ENCODE measurements at regions not wholly inside any gene's neighbourhood (a gene's known extent, or its start where the extent isn't known, plus 50 kb on each side); places are given as distances from the start of the nearest gene placed in this dataset.

DNA sequence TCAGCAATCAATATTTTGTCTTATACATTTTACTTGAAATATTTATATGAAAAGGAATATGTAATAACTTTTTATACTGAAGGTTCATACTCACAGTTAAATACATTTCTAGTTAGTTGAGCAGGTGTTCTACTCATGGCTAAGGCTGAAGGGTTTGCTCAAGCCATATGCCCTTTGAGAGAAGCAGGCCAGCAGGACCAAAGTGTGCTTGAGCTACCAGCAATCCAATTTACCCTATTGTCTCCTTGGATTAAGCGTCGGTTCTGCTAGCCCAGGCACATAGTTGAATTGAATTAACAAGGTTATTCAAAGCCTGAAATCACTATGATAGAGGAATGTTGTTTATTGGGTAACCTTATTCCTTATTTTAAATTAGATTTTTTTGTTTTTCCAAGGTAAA, 151.5 kb upstream of the BACE2 start:
- Histone ChIP-seq H3K36me3 (ENCODE audit: control insufficient read depth, low read depth, low read length) (no peaks in the 10 kb centered on the region), H3K27ac (ENCODE audit: low read length) (no peak overlapping the region), H3K4me3 (ENCODE audit: low read length) (no peak overlapping the region), H3K9ac (ENCODE audit: low read length) (no peak overlapping the region), H3K9me3 (ENCODE audit: control insufficient read depth, low read depth, low read length) (no peaks in the 10 kb centered on the region), H3K4me1 (ENCODE audit: control insufficient read depth, low read depth, low read length) (no peaks in the 10 kb centered on the region), H3K27me3 (ENCODE audit: control insufficient read depth, insufficient read depth, low read length) (no peaks in the 10 kb centered on the region)

DNA sequence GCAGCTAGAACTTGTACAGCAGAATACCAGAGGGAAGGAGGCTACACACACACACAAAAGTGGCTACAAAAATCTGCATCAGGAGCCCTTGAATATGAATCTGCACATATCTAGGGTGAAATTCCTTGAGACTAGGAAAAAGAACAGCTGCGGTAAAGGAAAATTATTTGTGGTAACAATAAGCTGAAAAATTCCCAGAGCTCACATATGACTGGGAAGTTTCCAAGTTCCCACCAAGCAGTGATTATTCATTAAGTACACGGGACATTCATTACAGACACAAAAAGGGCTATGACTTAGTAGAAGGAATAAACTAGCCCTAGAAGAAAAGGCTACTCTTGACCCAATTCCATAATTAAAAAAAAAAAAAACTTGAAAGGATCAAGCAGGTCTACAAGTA, 149.5 kb upstream of the BACE2 start:
- H3K4me3 ChIP-seq (ENCODE audit: low read length), result no peak overlapping the region
- no peaks in the 10 kb centered on the region for H3K36me3 ChIP-seq (ENCODE audit: control insufficient read depth, low read depth, low read length)
- no peaks in the 10 kb centered on the region for H3K4me1 ChIP-seq (ENCODE audit: control insufficient read depth, low read depth, low read length)
- H3K9me3 ChIP-seq (ENCODE audit: control insufficient read depth, low read depth, low read length), result no peaks in the 10 kb centered on the region
- no peaks in the 10 kb centered on the region for H3K27me3 ChIP-seq (ENCODE audit: control insufficient read depth, insufficient read depth, low read length)
- H3K9ac ChIP-seq (ENCODE audit: low read length), result no peak overlapping the region
- no peak overlapping the region for H3K27ac ChIP-seq (ENCODE audit: low read length)

DNA sequence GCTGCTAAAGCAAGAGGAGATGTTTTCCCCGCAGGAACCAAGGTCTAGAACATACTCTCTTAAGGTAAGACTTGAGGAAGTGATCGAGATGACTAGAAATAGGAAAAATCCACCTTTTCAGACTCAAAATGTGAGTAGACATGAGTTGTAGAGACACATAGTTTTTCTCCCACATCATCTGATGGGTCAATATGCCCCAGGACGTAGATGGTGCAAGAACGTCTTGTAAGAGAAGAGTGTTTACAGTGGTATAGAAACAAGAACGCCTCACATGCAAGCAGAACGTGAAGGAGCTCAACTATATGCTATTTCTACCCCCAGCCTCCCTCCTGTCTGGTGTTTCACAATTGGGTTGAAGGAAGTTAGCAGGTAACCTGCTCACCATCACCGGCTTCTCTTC, 144.0 kb upstream of the BACE2 start:
- Histone ChIP-seq H3K9ac (ENCODE audit: low read length) (no peak overlapping the region), H3K9me3 (ENCODE audit: control insufficient read depth, low read depth, low read length) (no peaks in the 10 kb centered on the region), H3K27me3 (ENCODE audit: control insufficient read depth, insufficient read depth, low read length) (no peaks in the 10 kb centered on the region), H3K4me3 (ENCODE audit: low read length) (no peak overlapping the region), H3K27ac (ENCODE audit: low read length) (no peak overlapping the region), H3K4me1 (ENCODE audit: control insufficient read depth, low read depth, low read length) (no peaks in the 10 kb centered on the region), H3K36me3 (ENCODE audit: control insufficient read depth, low read depth, low read length) (no peaks in the 10 kb centered on the region)

GRCh38 chr21:41024341-41024740, 143.6 kb upstream of the BACE2 start:
- Histone ChIP-seq H3K4me1 (ENCODE audit: control insufficient read depth, low read depth, low read length) (no peaks in the 10 kb centered on the region), H3K27ac (ENCODE audit: low read length) (no peak overlapping the region), H3K36me3 (ENCODE audit: control insufficient read depth, low read depth, low read length) (no peaks in the 10 kb centered on the region), H3K9ac (ENCODE audit: low read length) (no peak overlapping the region), H3K4me3 (ENCODE audit: low read length) (no peak overlapping the region), H3K9me3 (ENCODE audit: control insufficient read depth, low read depth, low read length) (no peaks in the 10 kb centered on the region), H3K27me3 (ENCODE audit: control insufficient read depth, insufficient read depth, low read length) (no peaks in the 10 kb centered on the region)

GRCh38 chr21:41024746-41025254, 143.2 kb upstream of the BACE2 start:
- H3K4me1 ChIP-seq (ENCODE audit: control insufficient read depth, low read depth, low read length), result no peaks in the 10 kb centered on the region
- H3K9ac ChIP-seq (ENCODE audit: low read length), result no peak overlapping the region
- H3K27me3 ChIP-seq (ENCODE audit: control insufficient read depth, insufficient read depth, low read length), result no peaks in the 10 kb centered on the region
- H3K4me3 ChIP-seq (ENCODE audit: low read length), result no peak overlapping the region
- no peaks in the 10 kb centered on the region for H3K9me3 ChIP-seq (ENCODE audit: control insufficient read depth, low read depth, low read length)
- H3K27ac ChIP-seq (ENCODE audit: low read length), result no peak overlapping the region
- H3K36me3 ChIP-seq (ENCODE audit: control insufficient read depth, low read depth, low read length), result no peaks in the 10 kb centered on the region

DNA sequence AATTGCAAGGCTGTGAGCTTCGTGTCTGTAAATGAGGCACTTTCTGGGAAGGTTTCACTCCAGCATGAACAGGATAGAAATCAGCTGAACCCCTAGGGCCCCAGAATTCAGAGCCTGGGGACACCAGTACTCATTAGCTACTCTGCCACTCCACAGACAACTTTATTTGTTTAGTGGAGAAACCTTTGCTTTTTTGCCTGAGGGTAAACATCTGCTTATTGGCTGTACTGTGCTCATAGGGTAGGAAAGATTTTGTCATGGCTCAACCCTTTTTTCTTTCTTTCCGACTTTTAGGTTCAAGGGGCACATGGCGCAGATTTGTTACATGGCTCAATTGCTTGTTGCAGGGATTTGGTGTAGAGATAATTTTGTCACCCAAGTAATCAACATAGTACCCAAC, 138.4 kb upstream of the BACE2 start:
- Histone ChIP-seq H3K27me3 (ENCODE audit: control insufficient read depth, insufficient read depth, low read length) (no peaks in the 10 kb centered on the region), H3K27ac (ENCODE audit: low read length) (no peak overlapping the region), H3K9ac (ENCODE audit: low read length) (no peak overlapping the region), H3K4me1 (ENCODE audit: control insufficient read depth, low read depth, low read length) (no peaks in the 10 kb centered on the region), H3K36me3 (ENCODE audit: control insufficient read depth, low read depth, low read length) (no peaks in the 10 kb centered on the region), H3K9me3 (ENCODE audit: control insufficient read depth, low read depth, low read length) (no peaks in the 10 kb centered on the region), H3K4me3 (ENCODE audit: low read length) (no peak overlapping the region)

DNA sequence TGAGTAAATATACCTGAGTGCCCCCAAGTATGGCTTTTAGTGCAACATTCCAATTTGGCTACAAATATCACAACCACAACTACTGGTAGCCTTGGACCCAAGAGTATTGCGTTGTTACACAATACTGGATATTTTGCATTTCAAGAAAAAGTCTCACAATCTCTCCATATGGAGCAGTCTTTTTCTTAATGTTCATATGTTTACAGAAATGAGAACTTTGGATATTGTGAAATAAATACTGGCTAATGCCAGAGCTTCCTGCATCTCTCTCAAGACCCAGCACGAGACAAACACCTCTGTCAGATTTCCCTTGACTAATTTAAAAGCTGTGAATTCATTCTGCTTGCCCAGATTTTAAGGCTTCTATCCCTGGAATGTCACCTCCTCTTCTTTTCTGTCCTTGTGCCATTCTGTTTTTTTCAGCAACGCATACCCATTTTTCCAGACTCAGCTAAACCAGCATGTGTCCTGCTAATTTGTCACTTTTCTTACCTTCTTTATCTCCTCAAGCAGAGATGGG, 136.2 kb upstream of the BACE2 start:
- H3K36me3 ChIP-seq (ENCODE audit: control insufficient read depth, low read depth, low read length), result no peaks in the 10 kb centered on the region
- H3K27me3 ChIP-seq (ENCODE audit: control insufficient read depth, insufficient read depth, low read length), result no peaks in the 10 kb centered on the region
- no peak overlapping the region for H3K4me3 ChIP-seq (ENCODE audit: low read length)
- H3K9ac ChIP-seq (ENCODE audit: low read length), result no peak overlapping the region
- no peak overlapping the region for H3K27ac ChIP-seq (ENCODE audit: low read length)
- H3K4me1 ChIP-seq (ENCODE audit: control insufficient read depth, low read depth, low read length), result no peaks in the 10 kb centered on the region
- no peaks in the 10 kb centered on the region for H3K9me3 ChIP-seq (ENCODE audit: control insufficient read depth, low read depth, low read length)

DNA sequence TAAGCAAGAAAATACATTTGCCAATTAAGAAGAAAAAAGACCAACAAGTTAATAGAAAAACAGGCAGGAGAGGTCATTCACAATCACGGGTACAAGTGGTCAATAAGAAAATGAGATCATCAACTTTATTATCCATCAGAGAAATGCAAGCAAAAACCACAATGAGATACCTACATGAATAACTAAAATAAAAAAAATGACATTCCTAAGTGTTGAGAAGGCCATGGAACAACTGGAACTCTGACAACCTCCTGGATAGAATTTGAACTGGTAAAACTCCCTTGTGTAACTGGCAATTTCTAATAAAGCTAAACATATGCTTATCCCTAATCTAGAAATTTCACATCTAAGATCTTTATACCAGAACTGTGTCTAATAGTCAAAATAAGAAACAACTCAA, 135.4 kb upstream of the BACE2 start:
- no peaks in the 10 kb centered on the region for H3K9me3 ChIP-seq (ENCODE audit: control insufficient read depth, low read depth, low read length)
- no peaks in the 10 kb centered on the region for H3K27me3 ChIP-seq (ENCODE audit: control insufficient read depth, insufficient read depth, low read length)
- no peaks in the 10 kb centered on the region for H3K4me1 ChIP-seq (ENCODE audit: control insufficient read depth, low read depth, low read length)
- H3K27ac ChIP-seq (ENCODE audit: low read length), result no peak overlapping the region
- H3K4me3 ChIP-seq (ENCODE audit: low read length), result no peak overlapping the region
- no peaks in the 10 kb centered on the region for H3K36me3 ChIP-seq (ENCODE audit: control insufficient read depth, low read depth, low read length)
- no peak overlapping the region for H3K9ac ChIP-seq (ENCODE audit: low read length)

DNA sequence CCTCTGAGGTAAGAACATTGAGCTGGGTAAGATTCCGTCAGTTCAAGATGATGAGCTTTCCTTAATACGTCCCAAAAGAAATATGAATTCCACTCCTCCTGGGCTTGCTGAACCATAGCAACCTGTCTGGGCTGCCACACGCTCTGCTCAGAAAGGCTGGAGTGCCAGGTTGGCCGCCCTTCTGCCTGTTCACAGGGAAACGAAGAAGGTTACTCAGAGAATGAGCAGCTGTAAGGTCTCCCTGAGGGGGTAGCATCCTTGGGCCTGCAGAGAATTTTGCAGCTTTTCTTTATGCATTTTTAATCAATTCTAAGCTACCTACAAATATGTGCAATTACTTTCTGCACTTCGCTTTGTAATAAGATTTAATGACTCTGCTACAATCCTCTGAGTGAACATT, 130.7 kb upstream of the BACE2 start:
- no peaks in the 10 kb centered on the region for H3K4me1 ChIP-seq (ENCODE audit: control insufficient read depth, low read depth, low read length)
- no peaks in the 10 kb centered on the region for H3K27me3 ChIP-seq (ENCODE audit: control insufficient read depth, insufficient read depth, low read length)
- H3K9ac ChIP-seq (ENCODE audit: low read length), result no peak overlapping the region
- H3K27ac ChIP-seq (ENCODE audit: low read length), result no peak overlapping the region
- H3K9me3 ChIP-seq (ENCODE audit: control insufficient read depth, low read depth, low read length), result no peaks in the 10 kb centered on the region
- no peak overlapping the region for H3K4me3 ChIP-seq (ENCODE audit: low read length)
- no peaks in the 10 kb centered on the region for H3K36me3 ChIP-seq (ENCODE audit: control insufficient read depth, low read depth, low read length)

GRCh38 chr21:41037936-41038335, 130.0 kb upstream of the BACE2 start:
- Histone ChIP-seq H3K9me3 (ENCODE audit: control insufficient read depth, low read depth, low read length) (no peaks in the 10 kb centered on the region), H3K4me3 (ENCODE audit: low read length) (no peak overlapping the region), H3K27me3 (ENCODE audit: control insufficient read depth, insufficient read depth, low read length) (no peaks in the 10 kb centered on the region), H3K9ac (ENCODE audit: low read length) (no peak overlapping the region), H3K27ac (ENCODE audit: low read length) (no peak overlapping the region), H3K36me3 (ENCODE audit: control insufficient read depth, low read depth, low read length) (no peaks in the 10 kb centered on the region), H3K4me1 (ENCODE audit: control insufficient read depth, low read depth, low read length) (no peaks in the 10 kb centered on the region)

DNA sequence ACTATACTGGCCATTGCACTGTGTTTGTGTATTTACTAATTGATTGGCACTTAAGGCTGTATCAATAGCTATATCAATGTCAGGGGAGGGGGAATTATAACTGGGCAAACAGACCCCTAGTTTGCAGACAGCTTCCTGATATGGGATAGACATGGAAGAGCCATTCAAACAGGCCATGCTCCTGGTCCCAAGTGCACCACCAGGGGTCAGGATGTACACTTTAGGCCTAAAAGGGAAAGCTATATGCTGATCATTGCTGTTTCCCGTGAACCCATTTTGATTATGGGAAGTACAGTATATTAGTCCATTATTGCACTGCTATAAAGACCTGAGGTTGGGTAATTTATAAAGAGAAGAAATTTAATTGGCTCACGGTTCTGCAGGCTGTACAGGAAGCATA, 124.9 kb upstream of the BACE2 start:
- H3K4me3 ChIP-seq (ENCODE audit: low read length), result no peak overlapping the region
- peaks cover 7% of the 10 kb centered on the region for H3K4me1 ChIP-seq (ENCODE audit: control insufficient read depth, low read depth, low read length)

GRCh38 chr21:41045534-41046268, 122.3 kb upstream of the BACE2 start:
- H3K4me3 ChIP-seq (ENCODE audit: low read length), result no peak overlapping the region
- no peaks in the 10 kb centered on the region for H3K36me3 ChIP-seq (ENCODE audit: control insufficient read depth, low read depth, low read length)
- H3K27ac ChIP-seq (ENCODE audit: low read length), result no peak overlapping the region
- H3K9ac ChIP-seq (ENCODE audit: low read length), result no peak overlapping the region
- no peaks in the 10 kb centered on the region for H3K9me3 ChIP-seq (ENCODE audit: control insufficient read depth, low read depth, low read length)
- no peaks in the 10 kb centered on the region for H3K27me3 ChIP-seq (ENCODE audit: control insufficient read depth, insufficient read depth, low read length)
- H3K4me1 ChIP-seq (ENCODE audit: control insufficient read depth, low read depth, low read length), result peaks cover 7% of the 10 kb centered on the region

More for the DNA sequence above, 124.9 kb upstream of the BACE2 start:
- Histone ChIP-seq H3K27ac (ENCODE audit: low read length) (no peak overlapping the region), H3K36me3 (ENCODE audit: control insufficient read depth, low read depth, low read length) (no peaks in the 10 kb centered on the region), H3K9me3 (ENCODE audit: control insufficient read depth, low read depth, low read length) (no peaks in the 10 kb centered on the region), H3K27me3 (ENCODE audit: control insufficient read depth, insufficient read depth, low read length) (no peaks in the 10 kb centered on the region), H3K9ac (ENCODE audit: low read length) (no peak overlapping the region)

Data from iPS-18a (cell line).